HG02610 (cell line): ENCODE measurements at regions not wholly inside any gene's neighbourhood (a gene's known extent, or its start where the extent isn't known, plus 50 kb on each side); places are given as distances from the start of the nearest gene placed in this dataset.
A peak's percentile ranks its signal among the peaks of the same experiment; 100 is the strongest.

ENCODE experiments used
- ATAC-seq: cut with Tn5 transposase; IDR thresholded peaks from one replicate; pipeline ENCODE4 v1.9.1; 2021; ENCODE audit warnings: mild to moderate bottlenecking, moderate library complexity; ENCODE audit not compliant: unreplicated experiment

DNA sequence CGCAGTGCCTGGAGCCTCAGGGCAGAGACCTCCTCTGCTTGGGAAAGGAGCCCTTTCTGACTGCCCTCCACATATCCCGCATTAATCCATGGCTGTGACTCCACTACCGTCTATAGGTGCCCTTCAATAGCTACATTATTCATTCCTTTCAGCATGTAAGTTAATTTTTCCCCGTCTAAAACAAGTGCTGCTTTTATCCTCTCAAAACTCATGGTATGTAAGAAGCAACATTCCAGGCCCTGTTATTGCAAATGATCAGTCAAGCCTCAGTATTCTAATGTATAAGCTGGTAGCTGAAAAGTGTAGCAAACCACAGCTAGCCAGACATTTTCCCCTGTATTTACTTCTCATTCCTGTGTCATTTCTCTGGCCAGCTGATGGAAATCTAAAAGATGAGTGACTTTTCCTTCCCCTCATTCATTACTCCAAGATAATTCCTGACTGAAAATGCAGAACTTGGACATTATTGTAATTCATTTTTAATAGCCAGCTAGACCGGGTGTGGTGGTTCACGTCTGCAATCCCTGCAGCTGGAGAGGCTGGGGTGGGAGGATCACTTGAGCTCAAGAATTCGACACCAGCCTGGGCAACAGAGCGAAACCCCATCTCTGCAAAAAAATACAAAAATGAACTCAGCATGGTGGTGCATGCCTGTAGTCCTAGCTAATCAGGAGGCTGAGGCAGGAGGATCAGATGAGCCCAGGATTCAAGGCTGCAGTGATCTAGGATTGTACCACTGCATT lies 88.5 kb upstream of the SOD1 start:
- no peak for ATAC-seq

- no peak for ATAC-seq
These were observed 92.9 kb upstream of the SOD1 start for GRCh38 chr21:31566611-31567010.

DNA sequence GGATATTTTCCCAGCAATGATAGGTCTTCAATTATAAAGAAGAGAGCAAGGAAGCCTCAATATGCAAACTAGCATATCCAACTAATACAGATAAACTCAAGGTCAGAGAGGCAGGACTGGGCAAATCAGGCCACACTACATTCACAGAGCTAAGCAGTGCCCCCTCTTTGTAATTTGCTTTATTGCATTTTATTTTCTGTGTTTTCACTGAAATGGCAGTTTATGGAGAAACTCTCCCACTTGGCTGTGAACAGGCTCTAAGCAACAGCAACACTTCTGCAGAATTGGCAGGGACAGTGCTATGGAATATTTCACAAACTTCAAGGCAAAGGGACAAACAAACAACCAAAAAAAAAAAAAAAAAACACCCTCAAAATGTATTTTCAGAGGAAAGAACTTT lies 93.4 kb upstream of the SOD1 start:
- no peak for ATAC-seq

DNA sequence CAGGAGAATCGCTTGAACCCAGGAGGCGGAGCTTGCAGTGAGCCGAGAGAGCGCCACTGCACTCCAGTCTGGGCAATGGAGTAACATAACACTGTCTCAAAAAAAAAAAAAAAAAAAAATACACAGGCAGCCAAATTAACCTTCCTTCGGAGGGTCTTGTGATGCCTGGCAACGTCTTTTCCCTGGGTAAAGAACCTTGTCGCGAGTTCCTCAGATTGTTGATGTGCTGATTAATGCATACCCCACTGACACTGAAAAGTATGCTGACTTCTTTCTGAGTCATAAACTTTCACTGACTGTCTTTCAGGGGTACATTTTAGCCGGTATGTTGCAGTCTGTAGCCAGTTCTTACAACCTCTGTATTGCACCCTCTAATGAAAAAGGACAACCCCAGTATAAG lies 95.1 kb upstream of the SOD1 start:
- ATAC-seq: no peak

DNA sequence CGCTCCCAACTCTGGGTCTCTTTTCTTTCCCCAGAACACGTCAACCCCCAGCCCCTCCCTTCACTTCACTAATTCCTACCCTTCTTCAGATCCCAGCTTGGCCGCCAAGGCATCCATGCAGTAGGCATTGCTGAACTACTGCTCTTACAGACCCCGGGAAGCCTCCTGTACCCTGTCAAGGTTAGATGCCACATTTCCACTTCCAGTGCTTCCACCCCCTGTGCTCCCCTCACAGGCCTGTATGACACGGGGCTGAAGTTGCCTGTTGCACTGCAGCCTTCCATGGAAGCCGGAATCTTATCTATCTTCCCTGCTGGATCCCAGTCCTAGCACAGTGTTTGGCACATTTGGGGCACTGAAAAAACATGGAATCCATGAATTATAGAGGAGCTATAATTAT lies 99.0 kb upstream of the SOD1 start:
- no peak for ATAC-seq

- peak; percentile 60 for ATAC-seq
These were observed 99.9 kb upstream of the SOD1 start for GRCh38 chr21:31559368-31560119.

DNA sequence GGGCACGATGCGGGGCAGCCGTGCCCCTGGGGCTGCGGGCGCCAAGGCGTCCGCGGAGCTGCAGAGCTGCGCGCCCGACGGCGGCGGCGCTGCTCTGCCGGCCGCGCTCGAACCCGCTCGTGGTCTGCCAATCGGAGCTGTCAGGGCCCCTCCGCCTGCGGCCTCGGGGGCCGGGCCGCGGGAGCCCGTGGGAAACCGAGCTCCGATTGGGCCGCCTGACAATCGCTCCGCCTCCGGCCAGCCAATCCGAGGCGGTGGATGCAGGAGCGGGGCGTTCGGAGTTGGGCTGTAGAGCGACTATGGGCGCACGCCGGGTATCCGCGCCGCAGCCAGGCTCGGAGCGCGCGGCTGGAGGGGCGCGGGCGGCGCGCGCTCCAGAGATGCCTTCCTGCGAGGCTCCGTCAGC lies 100.5 kb upstream of the SOD1 start:
- peak; percentile 71 for ATAC-seq

DNA sequence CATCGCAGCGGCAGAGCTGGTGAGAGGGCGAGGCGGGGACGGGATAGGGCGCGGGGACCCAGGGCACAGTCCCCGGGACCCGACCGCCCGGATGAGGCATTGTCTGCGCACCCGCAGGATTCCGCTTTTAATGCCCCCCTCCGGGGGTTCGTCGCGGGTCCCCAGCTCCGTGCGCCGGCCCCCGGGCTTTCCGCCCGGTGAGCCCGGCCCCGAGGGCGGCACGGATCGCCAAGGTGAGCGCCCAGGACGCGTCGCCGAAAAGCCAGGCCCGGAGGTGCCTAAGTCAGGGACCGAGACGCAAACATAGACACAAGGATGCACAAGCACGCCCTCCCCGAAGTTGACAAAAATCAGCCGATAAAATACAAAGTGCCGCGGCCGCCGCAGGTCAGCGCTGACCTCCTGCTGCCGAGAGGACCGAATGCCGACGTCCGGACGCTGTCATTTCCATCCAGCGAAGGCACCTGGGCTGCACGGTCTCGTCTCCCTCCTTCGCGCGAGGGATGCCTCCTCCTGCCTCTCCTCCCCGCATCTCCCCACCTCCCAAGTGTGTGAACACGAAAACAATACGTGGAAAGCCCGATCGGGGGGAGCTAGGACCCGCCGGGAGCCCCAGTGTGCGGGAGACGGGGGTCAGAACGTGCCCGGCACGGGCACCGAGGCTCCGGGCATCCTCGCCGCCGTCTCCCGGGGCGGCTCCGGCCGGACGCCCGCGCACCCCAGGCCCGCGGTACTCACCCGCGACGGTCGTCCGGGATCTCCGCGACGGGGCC lies 101.1 kb upstream of the SOD1 start:
- ATAC-seq: peak; percentile 5

DNA sequence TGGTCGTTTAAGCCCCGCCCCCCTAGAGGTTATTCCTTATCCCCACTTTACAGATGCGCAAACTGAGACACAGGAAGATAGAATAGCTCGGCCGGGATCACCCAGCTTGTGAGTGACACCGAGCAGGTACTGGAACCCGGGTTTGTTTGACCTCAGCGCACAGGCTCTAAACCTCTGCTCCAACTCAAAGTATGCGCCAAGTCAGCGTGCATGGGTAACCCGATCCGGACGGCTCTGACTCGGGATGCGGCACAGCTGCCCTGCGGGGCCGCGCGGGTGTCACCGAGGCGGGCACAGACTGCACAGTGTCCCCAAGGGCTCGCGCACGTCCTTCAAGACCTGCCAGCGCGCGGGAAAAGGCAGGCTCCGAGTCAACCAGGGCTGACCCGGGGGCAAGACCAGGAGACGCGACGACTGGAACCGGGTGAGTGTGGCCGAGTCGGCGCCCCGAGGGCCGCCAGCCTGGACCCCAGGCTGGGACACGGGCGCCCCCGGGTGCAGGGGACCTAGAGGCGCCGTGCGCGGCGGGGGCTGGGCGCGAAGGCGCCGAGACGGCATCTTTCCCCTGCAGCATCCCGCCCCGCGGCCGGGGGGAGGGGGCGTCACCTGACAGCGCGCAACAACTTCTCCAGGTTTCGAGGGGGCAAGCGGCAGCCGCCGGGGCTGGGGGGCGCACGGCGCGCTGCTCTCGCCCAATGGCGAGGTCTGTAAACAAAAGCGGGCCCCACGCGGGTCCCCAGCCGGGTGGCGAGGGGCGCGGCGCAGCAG lies 101.9 kb upstream of the SOD1 start:
- no peak for ATAC-seq

GRCh38 chr21:31556662-31557061 lies 102.8 kb upstream of the SOD1 start:
- no peak for ATAC-seq

- ATAC-seq: no peak
These were observed 103.7 kb upstream of the SOD1 start for GRCh38 chr21:31555741-31556191.

GRCh38 chr21:31554511-31555022 lies 104.9 kb upstream of the SOD1 start:
- ATAC-seq: peak; percentile 83

DNA sequence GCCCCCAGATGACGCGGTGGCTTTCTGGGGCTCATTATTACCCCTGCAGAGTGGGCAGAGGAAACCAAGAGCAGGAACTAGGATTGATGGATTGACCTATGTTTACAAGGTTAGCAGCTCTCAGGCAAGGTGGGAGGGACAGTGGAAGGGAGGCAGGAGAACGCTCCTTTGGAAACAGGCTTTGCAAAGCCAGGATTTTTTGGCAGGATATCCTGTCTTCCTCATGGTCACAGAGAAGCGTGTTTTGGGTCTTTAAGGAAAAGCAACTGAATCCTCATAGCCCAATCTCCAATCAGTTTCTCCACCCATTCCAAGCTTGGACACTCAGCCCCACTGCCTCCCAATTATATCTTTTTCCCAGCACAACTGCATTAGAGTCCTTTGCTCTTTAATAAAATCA lies 105.6 kb upstream of the SOD1 start:
- no peak for ATAC-seq

DNA sequence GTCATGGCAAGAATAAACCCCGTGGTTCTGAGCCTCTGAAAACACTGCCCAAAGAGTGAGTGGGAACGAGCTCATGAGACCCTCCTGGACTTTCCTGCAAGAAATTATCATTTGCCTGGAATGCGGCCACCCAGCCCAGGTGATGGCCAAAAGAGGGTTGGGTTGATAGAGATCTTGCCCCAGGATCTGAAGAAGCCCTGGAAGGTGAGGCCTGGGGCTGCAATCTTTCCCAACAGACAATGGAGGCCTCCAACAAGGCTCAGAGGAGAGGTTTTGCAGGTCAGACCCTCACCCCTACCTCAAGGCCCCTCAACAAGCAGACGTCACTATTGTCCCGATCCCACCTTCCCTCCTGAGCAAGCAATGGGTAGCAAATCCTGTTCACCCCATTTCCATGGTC lies 106.0 kb upstream of the SOD1 start:
- no peak for ATAC-seq

DNA sequence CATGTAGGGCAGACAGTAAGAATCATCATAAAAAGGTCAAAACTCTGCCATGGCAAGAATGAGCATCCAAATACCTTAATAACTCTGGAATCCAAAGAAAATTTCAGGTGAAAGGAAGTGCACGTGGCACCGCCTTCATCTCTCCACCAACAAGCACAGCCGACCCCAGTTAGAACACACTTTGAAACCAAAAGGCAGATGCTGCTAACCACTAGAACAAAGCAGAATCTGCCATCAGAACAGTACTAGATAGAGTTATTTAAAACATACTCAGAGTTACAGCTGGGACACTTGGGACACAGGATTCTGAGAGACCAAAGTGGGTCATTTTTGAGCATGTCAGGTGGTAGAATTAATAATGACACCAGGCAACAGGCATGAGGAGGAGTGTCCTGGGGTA lies 106.7 kb upstream of the SOD1 start:
- ATAC-seq: no peak

- no peak for ATAC-seq
These were observed 109.4 kb upstream of the SOD1 start for GRCh38 chr21:31550070-31550469.

DNA sequence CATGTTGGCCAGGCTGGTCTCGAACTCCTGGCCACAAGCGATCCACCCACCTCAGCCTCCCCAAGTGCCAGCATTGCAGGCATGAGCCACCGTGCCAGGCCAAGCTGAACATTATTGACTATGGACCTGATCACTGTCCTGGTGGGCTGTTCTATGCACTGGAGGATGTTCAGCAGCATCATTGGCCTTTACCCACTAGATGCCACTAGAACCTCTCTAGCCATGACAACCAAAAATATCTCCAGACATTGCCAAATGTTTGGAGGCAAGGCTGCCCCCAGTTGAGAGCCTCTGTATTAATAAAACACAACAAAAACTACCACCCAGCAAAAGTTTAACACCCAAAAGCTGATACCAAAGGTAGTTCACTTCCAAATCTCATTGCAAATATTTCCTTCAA lies 110.8 kb upstream of the SOD1 start:
- ATAC-seq: no peak

DNA sequence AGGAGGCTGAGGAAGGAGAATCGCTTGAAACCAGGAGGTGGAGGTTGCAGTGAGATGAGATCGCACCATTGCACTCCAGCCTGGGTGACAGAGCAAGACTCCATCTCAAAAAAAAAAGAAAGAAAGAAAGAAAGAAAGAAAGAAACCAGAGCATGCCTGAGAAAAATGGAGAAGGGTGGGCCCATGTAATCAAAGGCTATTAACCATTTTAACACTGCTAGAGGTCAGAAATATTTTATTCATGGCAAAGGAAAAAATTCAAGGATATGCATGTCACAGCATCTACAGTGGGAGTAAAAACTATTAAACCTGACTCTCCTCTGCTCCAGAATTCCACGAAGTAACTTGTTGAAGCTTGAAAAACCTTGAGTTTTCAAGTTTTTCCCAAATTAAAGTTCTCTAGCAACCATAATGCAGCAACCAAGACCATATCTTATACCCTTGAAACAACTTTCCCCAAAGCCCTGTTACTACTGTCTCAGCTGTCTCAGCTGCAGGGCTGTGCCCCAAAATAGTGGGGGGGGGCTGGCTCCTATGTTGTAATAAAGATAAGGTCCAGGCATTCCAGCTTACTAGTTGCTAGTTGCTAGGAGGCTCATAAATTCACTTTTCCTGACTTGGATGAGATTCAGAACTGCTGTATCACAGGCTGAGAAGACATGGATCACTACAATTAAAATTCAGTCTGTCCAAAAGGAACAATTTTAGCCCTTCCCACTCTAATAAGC lies 112.9 kb upstream of the SOD1 start:
- no peak for ATAC-seq

GRCh38 chr21:31545036-31545435 lies 114.5 kb upstream of the SOD1 start:
- no peak for ATAC-seq

DNA sequence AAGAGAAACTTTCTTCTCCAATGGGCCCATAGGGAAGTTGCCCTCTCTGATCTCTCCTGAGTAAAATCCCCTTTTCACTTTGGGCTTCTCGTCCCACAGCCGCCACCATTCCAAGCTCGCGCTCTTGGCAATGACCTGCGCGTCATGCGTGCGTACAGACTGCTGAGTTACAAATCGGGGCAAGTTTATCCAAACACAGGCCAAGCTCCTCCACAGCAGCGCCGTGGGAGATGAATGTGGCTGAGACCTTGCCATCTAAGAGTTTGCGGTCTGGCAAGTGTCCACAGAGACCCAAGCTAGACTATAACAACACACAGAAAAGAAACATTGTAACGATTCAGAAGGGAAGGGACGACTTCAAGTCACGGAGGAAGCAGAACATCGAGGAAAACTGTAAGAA lies 116.3 kb upstream of the SOD1 start:
- no peak for ATAC-seq
